SU-DHL-6 (cell line): ENCODE measurements at regions not wholly inside any gene's neighbourhood (a gene's known extent, or its start where the extent isn't known, plus 50 kb on each side); places are given as distances from the start of the nearest gene placed in this dataset.
"Not testable (repeated sequence)": the region's sequence is repeated elsewhere in the genome, so short reads cannot be mapped to it uniquely, and the experiment has no call there.

Experiments
- H2AFZ ChIP-seq: fragments of 200-600 bp; sonication (generic); 2 replicates; pipeline ENCODE4 v1.6.1; 2014; ENCODE audit warnings: low read depth, mild to moderate bottlenecking, moderate library complexity, mixed read lengths, antibody characterized with exemption, low read length; ENCODE audit not compliant: severe bottlenecking
- H3F3A ChIP-seq: fragments of 200-600 bp; shearing (Covaris generic); 2 replicates; pipeline ENCODE4 v1.6.0; 2016; ENCODE audit warnings: antibody characterized with exemption, mild to moderate bottlenecking; ENCODE audit not compliant: insufficient read depth
- H3K27ac ChIP-seq: fragments of 200-600 bp; sonication (generic); 2 replicates; pipeline ENCODE4 v1.5.1; 2016; ENCODE audit warnings: low read depth, mild to moderate bottlenecking, low read length, moderate library complexity, mixed read lengths
- H3K27me3 ChIP-seq: fragments of 200-600 bp; sonication (generic), shearing (Covaris generic); 2 replicates; pipeline ENCODE4 v1.6.0; 2014; ENCODE audit warnings: mild to moderate bottlenecking, low read length
- H3K36me3 ChIP-seq: fragments of 200-600 bp; sonication (generic); 2 replicates; pipeline ENCODE4 v1.6.1; 2014; ENCODE audit warnings: mild to moderate bottlenecking, low read length, mixed read lengths
- H3K4me2 ChIP-seq: fragments of 300-600, 200-600 bp; shearing (Covaris generic), sonication (generic); 2 replicates; pipeline ENCODE4 v1.6.0; 2014; ENCODE audit warnings: low read length, low read depth, mild to moderate bottlenecking; ENCODE audit not compliant: poor library complexity, severe bottlenecking
- H3K4me3 ChIP-seq: fragments of 200-600 bp; sonication (generic); 2 replicates; pipeline ENCODE4 v1.5.1; 2014; ENCODE audit warnings: antibody characterized with exemption, low read length, mild to moderate bottlenecking, mixed read lengths; ENCODE audit not compliant: insufficient read depth, poor library complexity, severe bottlenecking
- H3K79me2 ChIP-seq: fragments of 200-600 bp; sonication (generic); 2 replicates; pipeline ENCODE4 v1.6.1; 2014; ENCODE audit warnings: mild to moderate bottlenecking, low read length, moderate library complexity; ENCODE audit not compliant: insufficient read depth
- H3K9ac ChIP-seq: fragments of 200-600 bp; sonication (generic); 2 replicates; pipeline ENCODE4 v1.7.0; 2014; ENCODE audit warnings: mild to moderate bottlenecking, low read length
- H3K9me2 ChIP-seq: fragments of 200-600 bp; sonication (generic); replicated peaks from 2 replicates; pipeline ENCODE4 v1.6.1; 2014; ENCODE audit warnings: low read length; ENCODE audit not compliant: insufficient read depth
- H3K9me3 ChIP-seq: fragments of 200-600 bp; sonication (generic); 2 replicates; pipeline ENCODE4 v1.6.1; 2014; ENCODE audit warnings: low read length, mixed read lengths; ENCODE audit not compliant: insufficient read depth
- H4K20me1 ChIP-seq: fragments of 200-600 bp; sonication (generic); 2 replicates; pipeline ENCODE4 v1.6.1; 2014; ENCODE audit warnings: low read depth, mild to moderate bottlenecking, antibody characterized with exemption, low read length, moderate library complexity, mixed read lengths
- CTCF ChIP-seq: fragments of 200-600 bp; sonication (generic); IDR thresholded peaks from one replicate; pipeline ENCODE4 v1.5.1; 2017; ENCODE audit warnings: antibody characterized with exemption, mild to moderate bottlenecking, low read length, moderate library complexity; ENCODE audit not compliant: insufficient read depth, poor library complexity, severe bottlenecking
- EZH2phosphoT487 ChIP-seq: fragments of 200-600 bp; sonication (generic), shearing (Covaris generic); conservative IDR thresholded peaks from 2 replicates; pipeline ENCODE4 v1.6.1; 2018; ENCODE audit warnings: mild to moderate bottlenecking, antibody characterized with exemption, low read length, moderate library complexity, mixed read lengths

GRCh38 chr2:134004467-134004866, 249.4 kb upstream of the MGAT5 start:
- Histone ChIP-seq H3K79me2 (no peaks in the 10 kb centered on the region), H3K9me3 (no peaks in the 10 kb centered on the region), H3F3A (no peaks in the 10 kb centered on the region), H3K4me3 (no peak overlapping the region), H3K9me2 (no peaks in the 10 kb centered on the region), H3K4me2 (no peak overlapping the region), H3K27me3 (no peaks in the 10 kb centered on the region), H3K36me3 (no peaks in the 10 kb centered on the region), H2AFZ (no peak overlapping the region), H3K27ac (no peak overlapping the region), H3K9ac (no peak overlapping the region), H4K20me1 (no peaks in the 10 kb centered on the region)
- TF ChIP-seq CTCF = no peak
- no peak for TF ChIP-seq EZH2phosphoT487

- H3K79me2 ChIP-seq = no peaks in the 10 kb centered on the region
- no peaks in the 10 kb centered on the region for H3K27me3 ChIP-seq
- no peaks in the 10 kb centered on the region for H3K9me3 ChIP-seq
- no peak overlapping the region for H3K4me3 ChIP-seq
- no peaks in the 10 kb centered on the region for H3F3A ChIP-seq
- no peaks in the 10 kb centered on the region for H3K9me2 ChIP-seq
- H3K36me3 ChIP-seq = no peaks in the 10 kb centered on the region
- no peaks in the 10 kb centered on the region for H4K20me1 ChIP-seq
- no peak overlapping the region for H3K9ac ChIP-seq
- no peak overlapping the region for H2AFZ ChIP-seq
- H3K4me2 ChIP-seq = no peak overlapping the region
- H3K27ac ChIP-seq = no peak overlapping the region
- TF ChIP-seq EZH2phosphoT487 = no peak
- no peak for TF ChIP-seq CTCF
Observed at GRCh38 chr2:134008837-134009236, 245.0 kb upstream of the MGAT5 start.

GRCh38 chr2:134009440-134009839, 244.4 kb upstream of the MGAT5 start:
- H3K9me2 ChIP-seq = no peaks in the 10 kb centered on the region
- TF ChIP-seq CTCF (no peak), EZH2phosphoT487 (no peak)
- no peak overlapping the region for H3K4me3 ChIP-seq
- no peak overlapping the region for H2AFZ ChIP-seq
- H4K20me1 ChIP-seq = no peaks in the 10 kb centered on the region
- no peak overlapping the region for H3K4me2 ChIP-seq
- H3K36me3 ChIP-seq = no peaks in the 10 kb centered on the region
- H3K27me3 ChIP-seq = no peaks in the 10 kb centered on the region
- no peaks in the 10 kb centered on the region for H3K79me2 ChIP-seq
- no peaks in the 10 kb centered on the region for H3F3A ChIP-seq
- H3K9me3 ChIP-seq = no peaks in the 10 kb centered on the region
- H3K27ac ChIP-seq = no peak overlapping the region
- no peak overlapping the region for H3K9ac ChIP-seq

- H2AFZ ChIP-seq, H3K4me3 ChIP-seq, H3F3A ChIP-seq, H4K20me1 ChIP-seq, H3K79me2 ChIP-seq, H3K27me3 ChIP-seq, H3K9me2 ChIP-seq, H3K9ac ChIP-seq, H3K27ac ChIP-seq, H3K4me2 ChIP-seq, H3K9me3 ChIP-seq, H3K36me3 ChIP-seq: not testable (repeated sequence)
Observed at GRCh38 chr2:134009906-134010305, 244.0 kb upstream of the MGAT5 start.
